IMR-90 (cell line): ENCODE measurements at regions not wholly inside any gene's neighbourhood (a gene's known extent, or its start where the extent isn't known, plus 50 kb on each side); places are given as distances from the start of the nearest gene placed in this dataset.

Experiments used
- ATAC-seq: fragments of 200-7000 bp; cut with Tn5 transposase; 2 replicates; pipeline ENCODE4 v1.9.1; 2020; ENCODE audit warnings: low read depth, mild to moderate bottlenecking, moderate library complexity
- BruUV-seq: library from RNA; stranded (reverse); fragments of 400-500 nt; replicated peaks from 2 replicates; lab custom pipeline; 2021; lab: Mats Ljungman, UMichigan
- CTCF ChIA-PET: fragments of 300-600 bp; formaldehyde crosslinking; extraction: SDS; loops from one replicate; lab custom pipeline; 2021; ENCODE audit warnings: antibody characterized with exemption; lab: Yijun Ruan, JAX
- POLR2A ChIA-PET: fragments of 300-600 bp; sonication (Branson Sonifier 250); formaldehyde crosslinking; loops from one replicate; lab custom pipeline; 2022; ENCODE audit warnings: antibody characterized with exemption; ENCODE audit not compliant: unreplicated experiment; lab: Charles Lee
- DNase-seq: peaks from one replicate; pipeline ENCODE4 v3.0.0; 2013
- H2AFZ ChIP-seq: replicated peaks from 2 replicates; pipeline ENCODE3; 2013; ENCODE audit warnings: low read length, mild to moderate bottlenecking; ENCODE audit not compliant: poor library complexity
- H2AK5ac ChIP-seq: 2 replicates; pipeline ENCODE4 v1.6.1; 2013; ENCODE audit warnings: low read depth, low read length, inconsistent platforms
- H2AK9ac ChIP-seq: replicated peaks from 2 replicates; pipeline ENCODE3; 2013; ENCODE audit warnings: mild to moderate bottlenecking, low read depth, low read length, moderate library complexity; ENCODE audit not compliant: poor library complexity
- H2BK120ac ChIP-seq: 2 replicates; pipeline ENCODE4 v1.6.1; 2013; ENCODE audit warnings: low read depth, low read length, inconsistent platforms
- H2BK15ac ChIP-seq: 3 replicates; pipeline ENCODE4 v1.6.1; 2013; ENCODE audit warnings: low read depth, low read length, inconsistent platforms
- H2BK20ac ChIP-seq: 2 replicates; pipeline ENCODE4 v1.6.1; 2013; ENCODE audit warnings: low read depth, mild to moderate bottlenecking, inconsistent platforms, low read length, moderate library complexity
- H2BK5ac ChIP-seq: 2 replicates; pipeline ENCODE4 v1.6.1; 2013; ENCODE audit warnings: mild to moderate bottlenecking, low read depth, low read length, inconsistent platforms; ENCODE audit not compliant: poor library complexity, severe bottlenecking
- H3K14ac ChIP-seq: replicated peaks from 2 replicates; pipeline ENCODE4 v1.6.1; 2013; ENCODE audit warnings: low read depth, low read length, inconsistent platforms
- H3K18ac ChIP-seq: 2 replicates; pipeline ENCODE4 v1.6.1; 2013; ENCODE audit warnings: low read depth, low read length, control low read depth
- H3K23ac ChIP-seq: 2 replicates; pipeline ENCODE4 v1.6.1; 2013; ENCODE audit warnings: low read depth, low read length, inconsistent platforms
- H3K27ac ChIP-seq: 2 replicates; pipeline ENCODE4 v1.5.1; 2013; ENCODE audit warnings: mild to moderate bottlenecking, control low read depth, low read length; ENCODE audit not compliant: insufficient read depth
- H3K27me3 ChIP-seq: 2 replicates; pipeline ENCODE4 v1.6.1; 2013; ENCODE audit warnings: low read length; ENCODE audit not compliant: control insufficient read depth, insufficient read depth
- H3K36me3 ChIP-seq: 2 replicates; pipeline ENCODE4 v1.6.1; 2013; ENCODE audit warnings: low read length, mixed read lengths; ENCODE audit not compliant: control insufficient read depth, insufficient read depth
- H3K4ac ChIP-seq: 2 replicates; pipeline ENCODE4 v1.6.1; 2013; ENCODE audit warnings: low read depth, low read length, inconsistent platforms
- H3K4me1 ChIP-seq: 2 replicates; pipeline ENCODE4 v1.6.1; 2013; ENCODE audit warnings: low read length, mixed read lengths; ENCODE audit not compliant: control insufficient read depth, insufficient read depth
- H3K4me2 ChIP-seq: 2 replicates; pipeline ENCODE4 v1.6.1; 2013; ENCODE audit warnings: low read depth, mild to moderate bottlenecking, control low read depth, low read length, moderate library complexity
- H3K4me3 ChIP-seq: 2 replicates; pipeline ENCODE4 v1.5.1; 2013; ENCODE audit warnings: low read depth, mild to moderate bottlenecking, control low read depth, low read length, moderate library complexity; ENCODE audit not compliant: insufficient read depth
- H3K56ac ChIP-seq: 2 replicates; pipeline ENCODE4 v1.6.1; 2013; ENCODE audit warnings: low read length, inconsistent platforms; ENCODE audit not compliant: insufficient read depth; ENCODE audit errors: extremely low read depth
- H3K79me1 ChIP-seq, 2 experiments: 2 replicates each; pipeline ENCODE4 v1.6.1; 2013; ENCODE audit warnings: low read length in 2 of 2, inconsistent platforms in 1 of 2, low read depth in 1 of 2
- H3K9ac ChIP-seq: 2 replicates; pipeline ENCODE4 v1.6.1; 2013; ENCODE audit warnings: low read depth, low read length, control low read depth
- H3K9me1 ChIP-seq: 2 replicates; pipeline ENCODE4 v1.6.1; 2013; ENCODE audit warnings: low read length, inconsistent platforms; ENCODE audit not compliant: insufficient read depth
- H3K9me3 ChIP-seq: 2 replicates; pipeline ENCODE4 v1.6.1; 2013; ENCODE audit warnings: low read length; ENCODE audit not compliant: control insufficient read depth, insufficient read depth
- H4K20me1 ChIP-seq: 2 replicates; pipeline ENCODE4 v1.6.1; 2013; ENCODE audit warnings: low read length, inconsistent platforms; ENCODE audit not compliant: insufficient read depth
- H4K5ac ChIP-seq: 2 replicates; pipeline ENCODE4 v1.6.1; 2013; ENCODE audit warnings: mild to moderate bottlenecking, low read depth, low read length, control low read depth
- H4K8ac ChIP-seq, 2 experiments: 2 replicates each; pipeline ENCODE4 v1.6.1; 2013; ENCODE audit warnings: low read depth in 2 of 2, low read length in 2 of 2, control low read depth in 1 of 2, inconsistent platforms in 1 of 2
- H4K91ac ChIP-seq: 2 replicates; pipeline ENCODE4 v1.6.1; 2013; ENCODE audit warnings: low read depth, low read length, inconsistent platforms; ENCODE audit not compliant: insufficient read depth
- RCOR1 ChIP-seq: IDR thresholded peaks from 2 replicates; pipeline ENCODE4 v1.6.1; 2012; ENCODE audit warnings: mild to moderate bottlenecking, low read length, improper control_type of control experiment; ENCODE audit not compliant: insufficient replicate concordance
- USF2 ChIP-seq: fragments of 150-350 bp; IDR thresholded peaks from 2 replicates; pipeline ENCODE4 v1.6.1; 2017; ENCODE audit warnings: mild to moderate bottlenecking, antibody characterized with exemption, low read length, low read depth
- WGBS, 2 experiments: methylation state at CpG; one replicate each; pipeline versions ENCODE4 v1.1.5 to v1.1.7; 2013; ENCODE audit warnings: missing lambda C conversion rate in 2 of 2; ENCODE audit not compliant: insufficient read length in 1 of 2; ENCODE audit errors: extremely low coverage in 2 of 2; 5-methylcytosine and 5-hydroxymethylcytosine counted together
- dilution Hi-C: fragments of 300-500 bp; cut with HindIII; formaldehyde crosslinking; loops from one replicate; pipeline ENCODE4 v1.14.3; 2018; ENCODE audit warnings: low sequenced_read_pairs; ENCODE audit not compliant: unreplicated experiment
- in situ Hi-C: fragments of 300-500 bp; cut with MboI; formaldehyde crosslinking; loops from 3 replicates; pipeline ENCODE4 v1.14.3; 2019; ENCODE audit warnings: low sequenced_read_pairs, inconsistent platforms, mixed read lengths
- intact Hi-C: fragments of 100-400 bp; cut with micrococcal nuclease; formaldehyde crosslinking; loops from 2 replicates; pipeline ENCODE4 v1.10.0; 2022

- H4K91ac ChIP-seq = peak overlapping the region; percentile 74
- peaks cover 33% of the 10 kb centered on the region for H3K9me1 ChIP-seq
- peak overlapping the region; percentile 64; the same call in 1 of the 2 replicates for H2BK120ac ChIP-seq
- 0 out of 4 replicates have a peak, but pooled peaks cover 0 to 4% of the 10 kb centered on the region in 2 experiments for H3K79me1 ChIP-seq
- H3K9ac ChIP-seq = no peak overlapping the region
- H4K8ac ChIP-seq = peak overlapping the region; percentile 7 to 41
- in situ Hi-C loops = no loop called here
- peak overlapping the region; percentile 20; the same call in 1 of the 2 replicates for H3K23ac ChIP-seq
- H3K4me1 ChIP-seq = peaks cover 31% of the 10 kb centered on the region
- no peak overlapping the region for H3K56ac ChIP-seq
- peak overlapping the region; percentile 79 for H2AK5ac ChIP-seq
- H2AK9ac ChIP-seq = no peak overlapping the region
- no peaks in the 10 kb centered on the region for H4K20me1 ChIP-seq
- no TSS peak for BruUV-seq
- dilution Hi-C loops = no loop called here
- peak overlapping the region; percentile 46 for H2BK20ac ChIP-seq
- no peak for ATAC-seq
- no peak overlapping the region for H3K4me2 ChIP-seq
- TF ChIP-seq RCOR1 = no peak
- TF ChIP-seq USF2 = no peak
- no peak for DNase-seq
- peak overlapping the region; percentile 74 for H3K4ac ChIP-seq
- ChIA-PET CTCF (no interaction called here), POLR2A (no interaction called here)
- peak overlapping the region; percentile 91 for H2BK5ac ChIP-seq
- H3K18ac ChIP-seq = peak overlapping the region; percentile 81
- peak overlapping the region; percentile 28; the same call in 1 of the 2 replicates for H3K27ac ChIP-seq
- intact Hi-C loops = no loop called here
- no peaks in the 10 kb centered on the region for H3K9me3 ChIP-seq
- peak overlapping the region; percentile 81; the same call in 2 of the 3 replicates for H2BK15ac ChIP-seq
- no peaks in the 10 kb centered on the region for H3K27me3 ChIP-seq
- H4K5ac ChIP-seq = peak overlapping the region; percentile 77; the same call in 1 of the 2 replicates
- H3K36me3 ChIP-seq = no peaks in the 10 kb centered on the region
- no CpG with 5 or more reads among the region's 5 CpGs for WGBS, 2 experiments
- peak overlapping the region; percentile 66 for H3K14ac ChIP-seq
- no peak overlapping the region for H3K4me3 ChIP-seq
- peak overlapping the region; percentile 47 for H2AFZ ChIP-seq
Observed at GRCh38 chr2:100747996-100748615, 71.8 kb upstream of the NPAS2 start.
